ENCODE measurements at regions not wholly inside any gene's neighbourhood (a gene's known extent, or its start where the extent isn't known, plus 50 kb on each side); places are given as distances from the start of the nearest gene placed in this dataset.

DNA sequence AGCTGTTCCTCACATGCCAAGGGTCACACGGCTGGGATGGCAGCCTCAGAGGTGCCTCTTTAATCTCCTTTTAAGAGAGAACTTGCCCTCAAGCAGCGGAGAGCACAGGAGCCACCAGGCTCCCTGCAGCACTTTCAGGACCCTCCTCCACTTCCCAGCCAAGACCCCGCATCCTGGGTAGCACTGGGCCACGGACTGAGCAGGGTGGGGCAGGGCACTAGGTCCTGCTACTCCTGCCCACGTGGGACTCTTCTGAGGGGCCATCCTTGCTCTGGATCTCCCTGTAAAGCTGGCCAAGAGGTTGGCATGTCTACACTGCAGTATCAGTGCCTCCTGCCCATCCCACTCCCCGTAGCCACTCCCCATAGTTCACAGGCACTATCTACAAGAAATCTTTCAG lies 175.3 kb upstream of the GLI2 start:
- Histone ChIP-seq H3K4me3 (ENCODE audit: low read depth, low read length, poor library complexity, severe bottlenecking) (no peak overlapping the region), H3K27me3 (replicated peaks; ENCODE audit: insufficient read depth, low read depth, low read length, poor library complexity) (no peaks in the 10 kb centered on the region), H3K36me3 (ENCODE audit: insufficient read depth, low read length, poor library complexity, severe bottlenecking) (no peaks in the 10 kb centered on the region), H3K27ac (ENCODE audit: low read depth, low read length, poor library complexity, severe bottlenecking) (no peak overlapping the region), H3K9me3 (ENCODE audit: low read depth, low read length, poor library complexity, severe bottlenecking) (no peaks in the 10 kb centered on the region), H3K4me1 (ENCODE audit: insufficient read depth, low read length, poor library complexity, severe bottlenecking) (no peaks in the 10 kb centered on the region)
- intact Hi-C loops (cut with micrococcal nuclease; ENCODE audit: unreplicated experiment), result no loop called here
- ChIA-PET CTCF (no interaction called here), POLR2A (ENCODE audit: low non-redundant PET) (no interaction called here)
- TF ChIP-seq, protein P1, sequence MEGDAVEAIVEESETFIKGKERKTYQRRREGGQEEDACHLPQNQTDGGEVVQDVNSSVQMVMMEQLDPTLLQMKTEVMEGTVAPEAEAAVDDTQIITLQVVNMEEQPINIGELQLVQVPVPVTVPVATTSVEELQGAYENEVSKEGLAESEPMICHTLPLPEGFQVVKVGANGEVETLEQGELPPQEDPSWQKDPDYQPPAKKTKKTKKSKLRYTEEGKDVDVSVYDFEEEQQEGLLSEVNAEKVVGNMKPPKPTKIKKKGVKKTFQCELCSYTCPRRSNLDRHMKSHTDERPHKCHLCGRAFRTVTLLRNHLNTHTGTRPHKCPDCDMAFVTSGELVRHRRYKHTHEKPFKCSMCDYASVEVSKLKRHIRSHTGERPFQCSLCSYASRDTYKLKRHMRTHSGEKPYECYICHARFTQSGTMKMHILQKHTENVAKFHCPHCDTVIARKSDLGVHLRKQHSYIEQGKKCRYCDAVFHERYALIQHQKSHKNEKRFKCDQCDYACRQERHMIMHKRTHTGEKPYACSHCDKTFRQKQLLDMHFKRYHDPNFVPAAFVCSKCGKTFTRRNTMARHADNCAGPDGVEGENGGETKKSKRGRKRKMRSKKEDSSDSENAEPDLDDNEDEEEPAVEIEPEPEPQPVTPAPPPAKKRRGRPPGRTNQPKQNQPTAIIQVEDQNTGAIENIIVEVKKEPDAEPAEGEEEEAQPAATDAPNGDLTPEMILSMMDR (conservative IDR thresholded peaks at IDR 0.05; ENCODE audit: low read depth, low read length), result no peak
- no peak for TF ChIP-seq EZH2 (IDR thresholded peaks at IDR 0.05; ENCODE audit: borderline replicate concordance, low read depth, low read length, poor library complexity, severe bottlenecking)
- no TSS peak for BruUV-seq (replicated peaks)
- DNase-seq (ENCODE audit: low spot score), result no peak

DNA sequence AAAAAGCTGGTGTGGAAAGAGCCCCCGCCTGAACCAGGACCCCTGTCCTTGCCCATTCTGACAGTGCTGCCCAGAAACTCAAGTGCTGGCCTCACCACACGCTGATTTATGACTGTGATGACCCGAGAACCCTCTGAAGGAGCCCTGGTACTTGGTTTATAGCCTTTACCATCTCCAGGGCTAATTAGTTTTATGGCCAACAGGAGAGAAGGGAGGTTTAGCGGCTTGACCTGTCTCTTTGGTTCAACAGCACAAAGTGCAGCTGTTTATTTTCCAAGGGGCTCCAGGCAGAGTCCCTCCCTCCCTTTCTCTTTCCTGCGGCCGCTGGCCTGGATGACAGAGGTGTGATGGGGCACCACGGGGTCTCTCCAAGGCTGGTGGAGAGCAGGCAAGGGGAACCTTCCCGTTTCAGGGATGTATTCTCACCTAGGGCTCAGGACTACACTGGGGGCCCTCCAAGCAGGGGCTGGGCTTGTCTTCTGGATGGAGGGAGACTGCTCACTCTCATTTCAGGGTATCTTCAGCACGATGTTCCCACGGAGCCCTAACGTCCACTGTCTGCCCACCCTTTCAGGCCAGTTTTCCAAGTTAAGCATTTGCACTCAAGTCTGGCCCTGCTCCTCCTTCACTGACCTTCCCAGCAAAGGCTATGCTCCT lies 174.2 kb upstream of the GLI2 start:
- CTCF ChIA-PET, result no interaction called here
- intact Hi-C loops (cut with micrococcal nuclease; ENCODE audit: unreplicated experiment), result no loop called here
- BruUV-seq (replicated peaks), result no TSS peak

DNA sequence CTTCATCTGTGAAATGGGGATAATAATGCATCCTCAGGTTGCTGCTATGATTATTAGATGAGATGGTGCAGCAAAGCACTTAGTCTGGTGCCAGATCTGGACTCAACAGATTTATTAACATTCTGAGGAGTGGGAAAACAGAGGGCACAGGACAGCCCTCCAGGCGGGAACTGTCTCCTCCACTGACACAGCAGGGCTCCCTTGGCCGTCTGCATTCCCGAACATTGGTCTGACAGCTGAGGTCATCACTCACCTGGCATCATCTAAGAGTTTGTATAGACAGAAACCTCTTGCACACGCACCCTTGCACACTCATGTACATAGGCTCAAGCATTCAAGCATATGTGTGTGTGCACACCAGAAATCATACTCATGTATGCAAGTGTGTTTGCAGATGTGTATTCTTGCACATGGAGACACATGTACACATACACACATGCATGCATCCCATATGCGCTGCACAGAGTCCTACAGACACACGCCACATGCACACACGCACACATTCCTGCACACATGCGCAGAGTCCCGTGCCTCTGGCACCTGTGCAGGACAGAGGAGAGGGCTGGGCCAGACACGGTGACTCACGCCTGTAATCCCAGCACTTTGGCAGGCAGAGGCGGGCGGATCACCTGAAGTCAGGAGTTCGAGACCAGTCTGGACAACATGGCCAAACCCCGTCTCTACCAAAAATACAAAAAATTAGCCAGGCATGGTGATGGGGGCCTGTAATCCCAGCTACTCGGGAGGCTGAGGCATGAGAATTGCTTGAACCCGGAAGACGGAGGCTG lies 173.3 kb upstream of the GLI2 start:
- BruUV-seq (replicated peaks), result no TSS peak
- Histone ChIP-seq H3K27me3 (replicated peaks; ENCODE audit: insufficient read depth, low read depth, low read length, poor library complexity) (no peaks in the 10 kb centered on the region), H3K36me3 (ENCODE audit: insufficient read depth, low read length, poor library complexity, severe bottlenecking) (no peaks in the 10 kb centered on the region), H3K27ac (ENCODE audit: low read depth, low read length, poor library complexity, severe bottlenecking) (no peak overlapping the region), H3K4me3 (ENCODE audit: low read depth, low read length, poor library complexity, severe bottlenecking) (no peak overlapping the region), H3K9me3 (ENCODE audit: low read depth, low read length, poor library complexity, severe bottlenecking) (no peaks in the 10 kb centered on the region), H3K4me1 (ENCODE audit: insufficient read depth, low read length, poor library complexity, severe bottlenecking) (no peaks in the 10 kb centered on the region)
- CTCF ChIA-PET, result no interaction called here
- POLR2A ChIA-PET (ENCODE audit: low non-redundant PET), result no interaction called here
- DNase-seq (ENCODE audit: low spot score), result no peak
- TF ChIP-seq, protein P1 (conservative IDR thresholded peaks at IDR 0.05; ENCODE audit: low read depth, low read length), result no peak
- no peak for TF ChIP-seq EZH2 (IDR thresholded peaks at IDR 0.05; ENCODE audit: borderline replicate concordance, low read depth, low read length, poor library complexity, severe bottlenecking)
- intact Hi-C loops (cut with micrococcal nuclease; ENCODE audit: unreplicated experiment), result no loop called here

More for the DNA sequence above, 174.2 kb upstream of the GLI2 start:
- H3K4me3 ChIP-seq (ENCODE audit: low read depth, low read length, poor library complexity, severe bottlenecking), result no peak overlapping the region
- H3K27ac ChIP-seq (ENCODE audit: low read depth, low read length, poor library complexity, severe bottlenecking), result no peak overlapping the region
- TF ChIP-seq EZH2 (IDR thresholded peaks at IDR 0.05; ENCODE audit: borderline replicate concordance, low read depth, low read length, poor library complexity, severe bottlenecking), result no peak
- TF ChIP-seq, protein P1 (conservative IDR thresholded peaks at IDR 0.05; ENCODE audit: low read depth, low read length), result no peak
- DNase-seq (ENCODE audit: low spot score), result no peak
- POLR2A ChIA-PET (ENCODE audit: low non-redundant PET), result no interaction called here
- H3K36me3 ChIP-seq (ENCODE audit: insufficient read depth, low read length, poor library complexity, severe bottlenecking), result no peaks in the 10 kb centered on the region
- H3K4me1 ChIP-seq (ENCODE audit: insufficient read depth, low read length, poor library complexity, severe bottlenecking), result no peaks in the 10 kb centered on the region
- H3K27me3 ChIP-seq (replicated peaks; ENCODE audit: insufficient read depth, low read depth, low read length, poor library complexity), result no peaks in the 10 kb centered on the region
- H3K9me3 ChIP-seq (ENCODE audit: low read depth, low read length, poor library complexity, severe bottlenecking), result no peaks in the 10 kb centered on the region
